Aorta (tissue), 5 donors: ENCODE measurements at regions not wholly inside any gene's neighbourhood (a gene's known extent, or its start where the extent isn't known, plus 50 kb on each side); places are given as distances from the start of the nearest gene placed in this dataset.

Source experiments
- ATAC-seq: fragments of 200-7000 bp; cut with Tn5 transposase; one replicate; pipeline ENCODE4 v1.9.1; 2022; ENCODE audit warnings: moderate library complexity; ENCODE audit not compliant: low FRiP score
- DNase-seq, 2 donors: peaks; one replicate each; pipeline ENCODE4 v3.0.0-alpha.2; 2020
- H3K27ac ChIP-seq, 2 donors: one replicate each; pipeline ENCODE4 v1.5.1; 2013; ENCODE audit warnings: low read length in 2 of 2, mild to moderate bottlenecking in 2 of 2, moderate library complexity in 2 of 2, control low read depth in 1 of 2, inconsistent platforms in 1 of 2, low read depth in 1 of 2
- H3K27me3 ChIP-seq, 2 donors: one replicate each; pipeline ENCODE4 v1.6.1; 2013; ENCODE audit warnings: control low read depth in 1 of 2, low read length in 1 of 2, mild to moderate bottlenecking in 1 of 2, moderate library complexity in 1 of 2; ENCODE audit not compliant: insufficient read depth in 2 of 2, control insufficient read depth in 1 of 2
- H3K36me3 ChIP-seq, 2 donors: one replicate each; pipeline ENCODE4 v1.6.1; 2013; ENCODE audit warnings: control low read depth in 1 of 2, low read length in 1 of 2, mild to moderate bottlenecking in 1 of 2; ENCODE audit not compliant: insufficient read depth in 2 of 2, control insufficient read depth in 1 of 2
- H3K4me1 ChIP-seq, 2 donors: one replicate each; pipeline ENCODE4 v1.6.1; 2013; ENCODE audit warnings: low read length in 2 of 2, control low read depth in 1 of 2, mild to moderate bottlenecking in 1 of 2, moderate library complexity in 1 of 2; ENCODE audit not compliant: insufficient read depth in 2 of 2, control insufficient read depth in 1 of 2
- H3K4me3 ChIP-seq, 2 donors: one replicate each; pipeline ENCODE4 v1.5.1; 2013; ENCODE audit warnings: low read length in 2 of 2, control low read depth in 1 of 2, mild to moderate bottlenecking in 1 of 2
- H3K9me3 ChIP-seq: one replicate; pipeline ENCODE4 v1.6.1; 2013; ENCODE audit warnings: mild to moderate bottlenecking, low read length; ENCODE audit not compliant: control insufficient read depth
- WGBS, 2 donors: extraction: QIAGEN DNeasy Blood & Tissue Kit; methylation state at CpG; one replicate each; pipeline ENCODE4 v1.1.7; 2013; 5-methylcytosine and 5-hydroxymethylcytosine counted together
- intact Hi-C, 2 donors: fragments of 100-400 bp; cut with DNase I; formaldehyde crosslinking; loops; one replicate each; pipeline versions ENCODE4 v1.14.2 to v1.15.0; 2022
- donor health status: healthy with polysubstance abuse.
- donor health status: Bipolar disorder and iron deficiency.
- donor health status: DM: no; HTN: no; CAD: no.
- donor health status: DM: no; HTN: no; CAD: no.
- donor health status: DM: yes; HTN: yes; CAD: no.

GRCh38 chr3:72088486-72089025 lies 303.6 kb upstream of the PROK2 start:
- intact Hi-C loops, result no loop called here

GRCh38 chr3:72087420-72087819 lies 302.5 kb upstream of the PROK2 start:
- WGBS, 2 donors, result 97 to 98% methylated on average over 10 of the region's 10 CpGs
- Histone ChIP-seq H3K27ac (no peak overlapping the region), H3K4me1 (no peaks in the 10 kb centered on the region), H3K4me3 (no peak overlapping the region), H3K36me3 (no peaks in the 10 kb centered on the region), H3K27me3 (no peaks in the 10 kb centered on the region), H3K9me3 (no peaks in the 10 kb centered on the region)
- intact Hi-C loops, result no loop called here
- DNase-seq (no peak), ATAC-seq (no peak)

More at GRCh38 chr3:72088486-72089025, 303.6 kb upstream of the PROK2 start:
- H3K4me1 ChIP-seq, result no peaks in the 10 kb centered on the region
- DNase-seq (no peak), ATAC-seq (no peak)
- no peaks in the 10 kb centered on the region for H3K36me3 ChIP-seq
- no peak overlapping the region for H3K27ac ChIP-seq
- no peak overlapping the region for H3K4me3 ChIP-seq
- no peaks in the 10 kb centered on the region for H3K27me3 ChIP-seq
- 96 to 97% methylated on average over 12 of the region's 12 CpGs for WGBS, 2 donors
- no peaks in the 10 kb centered on the region for H3K9me3 ChIP-seq

GRCh38 chr3:72086743-72087087 lies 301.8 kb upstream of the PROK2 start:
- WGBS, 2 donors, result 91 to 92% methylated on average over 11 of the region's 11 CpGs
- DNase-seq (peak in 1 of 2 donors; percentile 64), ATAC-seq (no peak)
- intact Hi-C loops, result no loop called here
- H3K9me3 ChIP-seq, result no peaks in the 10 kb centered on the region
- H3K36me3 ChIP-seq, result no peaks in the 10 kb centered on the region
- no peaks in the 10 kb centered on the region for H3K27me3 ChIP-seq
- no peaks in the 10 kb centered on the region for H3K4me1 ChIP-seq
- no peak overlapping the region for H3K27ac ChIP-seq
- H3K4me3 ChIP-seq, result no peak overlapping the region

- WGBS, 2 donors, result 82 to 83% methylated on average over 5 of the region's 5 CpGs
- no peak overlapping the region for H3K27ac ChIP-seq
- DNase-seq (no peak), ATAC-seq (no peak)
- no peaks in the 10 kb centered on the region for H3K9me3 ChIP-seq
- H3K36me3 ChIP-seq, result no peaks in the 10 kb centered on the region
- no peaks in the 10 kb centered on the region for H3K4me1 ChIP-seq
- H3K27me3 ChIP-seq, result no peaks in the 10 kb centered on the region
- H3K4me3 ChIP-seq, result no peak overlapping the region
- intact Hi-C loops, result no loop called here
Observed at GRCh38 chr3:72086042-72086742, 301.2 kb upstream of the PROK2 start.

GRCh38 chr3:72085036-72085435 lies 300.1 kb upstream of the PROK2 start:
- no peak for ATAC-seq
- peak in 1 of 2 donors; percentile 44 for DNase-seq
- Histone ChIP-seq H3K9me3 (no peaks in the 10 kb centered on the region), H3K27me3 (no peaks in the 10 kb centered on the region), H3K27ac (no peak overlapping the region), H3K4me1 (no peaks in the 10 kb centered on the region), H3K36me3 (no peaks in the 10 kb centered on the region), H3K4me3 (no peak overlapping the region)
- intact Hi-C loops, result no loop called here
- WGBS, 2 donors, result 97% methylated on average over 6 of the region's 6 CpGs

- H3K27ac ChIP-seq, result no peak overlapping the region
- no peak for DNase-seq
- H3K36me3 ChIP-seq, result no peaks in the 10 kb centered on the region
- H3K4me3 ChIP-seq, result no peak overlapping the region
- 79 to 81% methylated on average over 10 of the region's 10 CpGs for WGBS, 2 donors
- intact Hi-C loops, result no loop called here
- no peaks in the 10 kb centered on the region for H3K9me3 ChIP-seq
- H3K27me3 ChIP-seq, result no peaks in the 10 kb centered on the region
- peaks cover 0 to 8% of the 10 kb centered on the region in 2 donors for H3K4me1 ChIP-seq
- no peak for ATAC-seq
Observed at GRCh38 chr3:72082776-72083462, 298.0 kb upstream of the PROK2 start.

GRCh38 chr3:72082186-72082715 lies 297.3 kb upstream of the PROK2 start:
- peak in 1 of 2 donors; percentile 55 for DNase-seq
- Histone ChIP-seq H3K4me1 (peaks cover 0 to 10% of the 10 kb centered on the region in 2 donors), H3K36me3 (no peaks in the 10 kb centered on the region), H3K27me3 (no peaks in the 10 kb centered on the region), H3K9me3 (no peaks in the 10 kb centered on the region), H3K27ac (no peak overlapping the region), H3K4me3 (no peak overlapping the region)
- ATAC-seq, result peak; percentile 77
- whole genome bisulfite sequencing, 2 donors, result 36 to 43% methylated on average over 8 of the region's 8 CpGs
- intact Hi-C loops, result no loop called here

- Histone ChIP-seq H3K4me3 (no peak overlapping the region), H3K27me3 (no peaks in the 10 kb centered on the region), H3K36me3 (no peaks in the 10 kb centered on the region), H3K9me3 (no peaks in the 10 kb centered on the region), H3K27ac (no peak overlapping the region), H3K4me1 (peaks cover 0 to 12% of the 10 kb centered on the region in 2 donors)
- ATAC-seq (no peak), DNase-seq (no peak)
- intact Hi-C loops, result no loop called here
- 79 to 80% methylated on average over 6 of the region's 6 CpGs for WGBS, 2 donors
Observed at GRCh38 chr3:72081471-72082185, 296.7 kb upstream of the PROK2 start.
